DND-41 (cell line): ENCODE measurements at regions not wholly inside any gene's neighbourhood (a gene's known extent, or its start where the extent isn't known, plus 50 kb on each side); places are given as distances from the start of the nearest gene placed in this dataset.

Experiments
- CTCF ChIP-seq: IDR thresholded peaks from 2 replicates; pipeline ENCODE4 v1.5.1; 2012; ENCODE audit warnings: borderline replicate concordance, low read length, moderate library complexity, mild to moderate bottlenecking; ENCODE audit not compliant: poor library complexity, severe bottlenecking; ENCODE audit errors: extremely low read depth
- EZH2 ChIP-seq: IDR thresholded peaks from 3 replicates; pipeline ENCODE4 v1.6.1; 2012; ENCODE audit warnings: borderline replicate concordance, low read depth, mild to moderate bottlenecking, moderate library complexity, low read length, inconsistent platforms; ENCODE audit not compliant: severe bottlenecking

GRCh38 chr3:30130391-30130790 lies 476.0 kb upstream of the TGFBR2 start:
- no peak for TF ChIP-seq CTCF
- TF ChIP-seq EZH2, result no peak
